T-helper 22 cell (primary cell): ENCODE measurements at regions not wholly inside any gene's neighbourhood (a gene's known extent, or its start where the extent isn't known, plus 50 kb on each side); places are given as distances from the start of the nearest gene placed in this dataset.

Source experiments
- DNase-seq: peaks from one replicate; pipeline ENCODE4 v3.0.0-alpha.2; 2020; ENCODE audit warnings: low read depth

DNA sequence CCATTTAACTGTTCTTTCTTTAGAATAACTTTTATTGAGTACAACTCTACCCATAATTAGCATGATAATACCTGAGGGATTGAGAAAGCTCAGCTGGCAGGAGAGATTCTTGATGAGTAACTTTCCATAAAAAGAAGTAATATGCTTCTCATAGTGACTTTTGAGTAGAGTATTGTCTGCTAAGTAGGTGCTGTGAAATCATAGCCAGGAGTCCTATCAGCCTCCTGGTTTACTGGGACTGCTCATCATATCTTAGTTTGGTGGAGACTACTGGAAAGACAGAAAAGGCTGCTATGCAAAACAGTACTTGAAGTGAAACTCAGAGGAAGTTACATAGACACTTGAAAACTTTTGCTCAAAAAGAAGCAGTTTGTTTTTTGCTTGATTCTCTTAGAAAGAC, 113.3 kb upstream of the ATP2B1 start:
- DNase-seq = no peak

DNA sequence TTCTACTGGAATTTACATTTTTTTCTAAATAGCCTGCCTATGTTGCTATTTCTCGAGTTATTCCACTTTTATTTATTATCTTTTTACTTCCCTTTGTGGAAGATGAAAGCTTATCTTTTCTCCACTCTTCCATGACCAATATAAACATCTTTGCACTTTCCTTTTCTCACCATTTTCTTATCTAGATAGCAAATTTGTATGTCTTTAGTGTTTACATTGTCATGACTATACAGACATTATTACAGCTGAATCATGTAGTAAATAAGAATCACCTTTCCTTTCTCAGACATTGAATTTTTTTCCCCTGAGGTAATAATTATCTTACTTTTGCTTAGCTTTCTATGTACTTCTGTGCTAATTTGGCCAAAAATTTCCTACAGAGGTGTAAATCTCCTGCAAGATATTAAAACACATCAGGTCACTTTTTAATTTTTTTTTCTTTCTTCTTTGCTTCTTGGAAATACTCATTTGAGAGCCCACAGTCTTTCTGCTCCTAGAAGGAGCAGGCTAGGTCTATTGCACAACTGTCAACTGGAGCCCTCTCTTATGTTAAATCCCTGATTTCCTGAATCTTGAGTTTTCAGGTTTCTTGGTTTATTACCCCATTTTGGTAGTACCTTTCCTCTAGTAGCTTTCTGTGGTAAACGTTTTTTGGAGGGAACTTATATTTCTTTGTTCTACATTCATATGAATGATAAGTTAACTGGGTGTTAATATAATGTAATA, 109.0 kb upstream of the ATP2B1 start:
- no peak for DNase-seq

DNA sequence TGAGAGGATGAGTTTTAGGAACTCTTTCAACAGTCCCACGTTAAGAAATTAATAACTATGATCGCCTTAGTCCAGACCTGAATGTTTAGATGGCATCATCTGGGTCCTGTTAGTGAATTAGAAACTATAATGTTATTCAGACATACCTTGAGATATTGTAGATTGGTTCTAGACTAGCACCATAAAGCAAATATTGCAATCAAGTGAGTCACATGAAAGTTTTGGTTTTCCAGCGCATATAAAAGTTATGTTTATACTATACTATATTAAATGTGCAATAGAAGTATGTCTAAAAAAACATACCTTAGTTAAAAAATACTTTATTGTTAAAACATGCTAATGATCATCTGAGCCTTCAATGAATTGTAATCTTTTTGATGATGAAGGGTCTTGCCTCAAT, 106.6 kb upstream of the ATP2B1 start:
- no peak for DNase-seq

DNA sequence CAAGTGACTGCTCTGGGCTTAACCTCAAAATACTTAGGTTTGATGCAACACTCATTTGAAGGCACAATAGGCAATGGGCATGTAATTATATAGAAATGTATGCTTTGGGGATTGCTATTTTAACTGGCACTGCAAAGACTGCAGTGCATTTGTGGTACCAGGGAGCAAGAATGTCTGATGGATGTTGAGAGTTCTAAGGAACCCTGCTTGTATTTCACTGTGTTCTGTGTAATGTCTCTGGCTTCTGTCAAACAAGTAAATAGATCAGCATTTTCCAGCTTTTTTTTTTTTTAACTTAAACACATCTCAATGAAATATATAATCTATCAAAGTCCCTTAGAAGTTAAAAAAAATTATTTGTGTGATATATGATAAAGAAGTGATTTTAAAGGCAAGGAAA, 94.8 kb upstream of the ATP2B1 start:
- DNase-seq = no peak

DNA sequence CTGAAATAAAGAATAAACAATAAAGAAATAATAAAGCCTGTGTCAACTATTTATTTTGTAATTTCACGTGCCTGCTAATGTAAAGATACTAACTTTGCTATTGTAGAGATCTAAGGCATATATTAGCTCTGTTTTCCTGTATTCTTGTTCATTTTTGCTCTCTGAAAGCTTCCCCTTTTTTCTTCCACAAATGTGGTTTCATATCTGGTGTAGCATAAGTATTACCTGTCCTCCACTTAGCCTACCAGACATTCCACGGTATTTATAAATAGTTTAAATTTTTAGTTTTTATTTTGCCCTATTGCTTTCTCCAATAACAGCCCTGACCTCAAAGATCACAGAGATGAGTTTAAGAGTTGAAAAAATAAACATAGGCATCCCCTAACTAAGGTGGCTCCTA, 92.6 kb upstream of the ATP2B1 start:
- no peak for DNase-seq

DNA sequence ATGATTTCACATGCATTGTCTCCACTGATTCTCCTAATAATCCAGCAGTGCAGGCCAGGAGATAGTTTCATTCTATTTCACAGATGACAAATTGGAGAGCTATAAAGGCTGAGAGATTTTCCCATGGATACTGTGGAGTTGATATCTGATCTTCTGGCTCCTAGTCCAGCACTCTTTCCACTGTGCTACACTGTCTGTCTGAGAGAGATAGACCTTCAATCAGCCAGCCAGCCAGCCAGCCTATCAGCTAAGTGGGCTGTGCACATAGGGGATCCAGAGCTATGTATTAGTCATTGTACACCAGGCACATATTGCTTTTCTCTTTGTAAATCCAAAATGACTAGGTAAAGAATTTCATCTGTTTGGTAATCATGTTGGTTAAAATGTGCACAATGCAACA, 91.8 kb upstream of the ATP2B1 start:
- no peak for DNase-seq

DNA sequence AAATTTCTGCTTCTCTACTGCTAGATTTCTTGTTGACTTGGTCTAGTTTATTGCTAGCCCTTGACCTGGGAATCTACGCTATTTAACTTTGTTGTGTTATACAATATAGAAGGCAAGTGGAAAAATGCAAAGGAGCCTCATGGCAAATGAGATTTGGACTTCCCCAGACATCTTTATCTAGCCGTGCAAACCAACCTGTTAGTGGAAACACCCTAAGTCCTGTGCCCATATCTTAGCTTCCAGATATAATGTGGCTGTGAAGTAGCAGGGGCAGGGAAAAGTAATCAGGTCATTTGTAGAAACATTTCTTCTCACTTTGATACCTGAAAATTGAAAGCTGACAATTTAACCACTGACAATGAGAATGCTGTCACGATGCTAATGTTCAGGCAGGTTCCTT, 90.7 kb upstream of the ATP2B1 start:
- no peak for DNase-seq

DNA sequence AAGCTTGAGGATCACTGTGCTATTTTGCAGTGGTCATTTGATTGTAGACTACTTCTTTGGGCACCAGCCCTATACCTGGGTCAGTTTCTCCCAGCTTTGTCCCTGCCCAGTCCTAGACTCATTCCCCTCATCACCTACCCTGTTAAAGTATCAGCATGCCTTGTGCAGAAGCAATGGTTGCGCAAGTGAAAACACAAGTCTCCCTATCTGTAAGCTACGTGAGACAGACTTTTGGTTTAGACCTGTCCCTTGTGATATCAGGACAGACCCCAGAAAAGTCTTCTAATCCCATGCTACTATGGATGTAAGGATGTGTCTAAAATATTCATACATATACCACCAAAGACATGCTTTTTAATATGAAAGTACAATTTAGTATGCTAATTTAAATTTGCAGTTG, 88.8 kb upstream of the ATP2B1 start:
- no peak for DNase-seq

DNA sequence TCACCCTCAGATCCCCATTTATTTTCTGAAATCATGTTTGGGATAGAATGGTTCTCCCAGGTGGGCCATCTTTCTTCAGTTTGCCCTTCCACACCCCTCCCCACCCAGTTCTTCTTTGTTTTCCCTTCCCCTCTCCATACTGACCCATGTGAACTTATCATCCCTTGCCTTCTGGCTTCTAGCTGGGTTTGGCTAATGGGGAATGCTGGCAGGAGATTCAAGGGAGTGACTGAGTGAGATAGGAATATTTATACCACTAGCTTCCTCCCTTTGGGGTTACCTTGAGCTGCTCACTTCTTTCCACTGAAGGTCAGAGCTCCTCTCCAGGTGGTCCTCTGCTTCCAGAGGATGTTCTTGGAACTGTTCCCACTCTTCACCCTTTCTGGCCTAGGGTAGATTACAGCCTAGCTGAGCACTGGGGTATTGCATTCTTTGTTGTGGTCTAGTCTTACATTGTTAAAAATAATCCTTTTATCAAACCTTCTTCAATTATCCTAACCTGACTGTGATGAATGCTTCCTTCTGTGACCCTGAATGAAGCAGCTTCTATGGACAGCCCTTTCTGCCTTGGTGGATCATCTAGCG, 88.3 kb upstream of the ATP2B1 start:
- no peak for DNase-seq

DNA sequence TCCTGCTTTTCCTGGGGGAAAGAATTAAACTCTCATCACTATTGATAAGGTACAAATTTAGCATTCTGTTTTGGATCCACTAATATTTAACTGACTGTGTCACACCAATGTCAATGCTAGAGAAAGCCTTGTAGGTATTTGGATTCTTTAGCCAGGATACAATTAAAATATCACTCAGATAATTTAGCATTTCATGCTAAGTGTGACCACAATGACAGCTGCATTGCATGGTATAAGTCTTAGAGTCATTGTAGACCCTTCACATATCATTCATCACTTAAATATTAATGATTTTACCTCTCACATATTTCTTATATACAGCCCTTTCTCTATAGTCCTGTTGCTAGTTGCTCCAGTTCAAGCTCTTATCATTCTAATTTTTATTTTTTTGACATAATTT, 85.3 kb upstream of the ATP2B1 start:
- DNase-seq = no peak

DNA sequence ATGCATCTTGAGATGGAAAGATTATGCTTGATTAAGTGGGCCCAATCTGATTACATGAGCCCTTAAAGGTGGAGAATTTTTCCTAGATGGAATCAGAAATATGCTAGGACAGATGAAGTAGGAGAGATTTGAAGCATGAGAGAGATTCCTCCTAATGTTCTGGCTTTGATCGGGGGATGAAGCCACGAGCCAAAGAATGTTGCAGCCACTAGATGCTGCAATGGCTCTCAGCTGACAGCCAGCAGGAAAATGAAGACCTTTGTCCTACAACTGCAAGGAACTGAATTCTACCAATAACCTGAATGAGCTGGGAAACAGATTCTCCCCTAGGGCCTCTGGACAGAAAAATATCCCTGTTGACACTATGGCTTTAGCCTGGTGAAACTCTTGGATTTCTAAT, 82.6 kb upstream of the ATP2B1 start:
- DNase-seq = no peak

DNA sequence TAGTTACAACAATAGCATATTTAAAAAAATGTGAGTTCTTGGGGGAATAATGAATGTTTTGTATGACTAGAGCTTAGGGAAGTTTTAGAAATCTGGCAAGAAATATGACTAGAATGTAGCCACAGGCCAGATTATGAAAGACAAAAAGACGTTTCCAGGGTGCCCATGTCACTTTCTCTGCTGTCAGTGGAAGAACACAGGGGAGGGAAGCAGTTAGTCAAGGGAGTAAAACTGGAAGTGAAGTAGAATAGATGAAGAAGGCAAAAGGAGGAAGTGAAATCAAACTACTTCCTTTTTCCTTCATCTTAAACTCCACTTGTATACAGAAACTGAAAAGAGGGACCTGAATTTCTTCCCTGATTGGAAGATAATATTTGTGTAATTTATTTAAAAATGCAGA, 81.2 kb upstream of the ATP2B1 start:
- no peak for DNase-seq

DNA sequence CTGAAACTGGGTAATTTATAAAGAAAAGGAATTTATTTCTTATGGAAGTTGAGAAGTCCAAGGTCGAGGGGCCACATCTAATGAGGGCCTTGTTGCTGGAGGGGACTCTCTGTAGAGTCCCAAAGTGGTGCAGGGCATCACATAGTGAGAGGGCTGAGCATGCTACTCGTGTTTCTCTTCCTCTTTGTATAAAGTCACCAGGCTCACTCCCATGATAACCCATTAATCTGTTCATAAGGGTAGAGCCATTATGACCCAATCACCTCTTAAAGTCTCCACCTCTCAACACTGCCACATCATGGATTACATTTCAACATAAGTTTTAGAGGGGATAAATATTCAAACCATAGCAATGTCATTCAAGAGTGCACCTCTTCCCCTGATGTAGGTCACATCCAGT, 79.1 kb upstream of the ATP2B1 start:
- DNase-seq = no peak

DNA sequence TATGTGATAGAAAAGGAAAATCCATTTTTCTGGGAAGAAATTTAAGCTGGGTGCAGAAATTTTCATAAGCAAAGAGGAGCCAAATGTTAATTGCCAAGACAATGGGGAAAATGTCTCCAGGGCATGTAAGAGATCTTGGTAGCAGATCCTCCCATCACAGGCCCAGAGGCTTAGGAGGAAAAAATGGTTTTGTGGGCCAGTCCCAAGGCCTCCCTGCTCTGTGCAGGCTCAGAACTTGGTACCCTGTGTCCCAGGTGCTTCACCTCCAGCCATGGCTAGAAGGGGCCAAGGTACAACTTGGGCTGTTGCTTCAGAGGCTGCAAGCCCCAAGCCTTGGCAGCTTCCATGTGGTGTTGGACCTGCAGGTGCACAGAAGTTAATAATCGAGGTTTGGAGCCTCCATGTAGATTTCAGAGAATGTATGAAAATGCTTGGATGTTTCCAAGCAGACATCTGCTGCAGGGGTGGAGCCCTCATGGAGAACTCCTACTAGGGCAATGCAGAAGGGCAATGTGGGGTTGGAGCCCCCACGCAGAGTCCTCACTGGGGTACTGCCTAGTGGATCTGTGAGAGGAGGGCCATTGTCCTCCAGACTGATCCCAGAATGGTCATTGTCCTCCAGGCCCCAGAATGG, 77.7 kb upstream of the ATP2B1 start:
- no peak for DNase-seq

DNA sequence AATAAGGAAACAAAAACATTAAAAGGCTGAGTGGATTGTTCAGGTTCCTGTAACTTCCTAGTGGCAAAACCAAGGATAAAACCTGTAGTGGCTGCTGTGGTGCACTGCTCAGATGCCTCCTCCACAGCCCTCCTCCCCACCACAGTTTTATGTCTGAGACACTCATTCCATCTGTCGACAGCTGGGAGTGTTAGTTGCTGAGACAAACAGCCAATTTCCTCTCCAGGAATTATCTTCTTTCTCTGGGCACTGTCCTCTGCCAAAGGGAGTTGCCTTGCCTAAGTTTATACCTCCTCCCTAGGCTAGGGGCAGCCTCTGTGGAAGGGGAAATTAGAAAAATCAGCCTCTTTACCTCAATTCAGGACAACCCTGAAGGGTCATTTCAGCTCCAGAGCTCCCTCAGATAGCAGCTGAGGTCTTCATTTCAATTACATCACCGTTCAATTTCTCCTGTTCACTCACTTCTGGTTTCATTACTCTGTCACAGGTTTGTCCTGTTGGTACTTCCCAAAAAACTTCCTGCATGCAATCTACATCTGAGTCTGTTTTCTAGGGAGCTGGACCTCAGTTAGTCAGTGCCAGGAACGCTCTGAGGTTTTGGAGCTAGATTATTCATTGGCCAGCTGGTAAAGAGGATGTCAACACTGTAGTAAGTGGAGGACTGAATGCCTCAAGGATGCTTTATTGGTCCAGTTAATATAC, 74.9 kb upstream of the ATP2B1 start:
- no peak for DNase-seq

DNA sequence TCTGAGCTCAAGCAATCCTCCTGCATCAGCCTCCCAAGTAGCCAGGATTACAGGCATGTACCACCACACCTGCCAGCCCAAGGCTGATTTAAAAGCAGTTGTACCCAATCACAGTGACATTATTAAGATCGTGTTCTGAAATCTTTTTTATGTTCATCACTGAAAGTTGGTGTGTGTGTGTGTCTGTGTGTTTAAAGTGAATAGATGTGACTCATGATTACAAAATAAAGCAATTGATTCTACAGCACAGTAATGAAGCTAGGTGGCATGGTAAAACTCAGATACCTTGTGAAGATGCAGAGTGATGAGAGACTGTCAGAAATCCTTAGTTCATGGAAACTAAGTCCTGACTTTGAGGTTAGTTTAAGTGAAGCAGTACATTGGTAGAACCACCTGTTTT, 74.2 kb upstream of the ATP2B1 start:
- no peak for DNase-seq

DNA sequence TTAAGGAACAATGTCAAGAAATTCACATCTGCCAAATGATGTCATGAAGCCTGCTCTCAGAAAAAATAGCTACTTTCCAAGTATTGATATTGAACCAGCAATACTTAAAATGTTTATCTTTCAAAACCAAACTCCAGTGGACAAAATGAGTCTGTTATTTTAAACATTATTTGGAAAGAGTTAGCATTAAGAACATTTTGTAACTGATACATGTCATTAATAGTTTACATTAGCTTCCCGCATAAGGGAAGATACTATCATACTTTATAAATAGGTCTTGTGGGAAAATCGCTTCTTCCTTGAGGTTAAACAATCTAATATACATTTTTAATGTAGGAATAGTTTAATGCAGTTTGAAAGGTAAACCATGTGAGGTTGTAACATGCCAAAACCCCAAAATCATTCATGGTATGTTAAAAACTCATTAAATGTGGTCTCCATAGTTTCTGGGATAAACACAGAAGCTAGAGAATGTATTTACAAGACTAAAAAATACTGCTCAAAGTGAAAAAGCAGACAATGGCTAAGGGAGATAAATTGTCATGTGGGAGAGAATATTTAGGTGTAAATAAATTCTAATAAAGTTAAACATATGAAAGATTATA, 73.4 kb upstream of the ATP2B1 start:
- DNase-seq = no peak

DNA sequence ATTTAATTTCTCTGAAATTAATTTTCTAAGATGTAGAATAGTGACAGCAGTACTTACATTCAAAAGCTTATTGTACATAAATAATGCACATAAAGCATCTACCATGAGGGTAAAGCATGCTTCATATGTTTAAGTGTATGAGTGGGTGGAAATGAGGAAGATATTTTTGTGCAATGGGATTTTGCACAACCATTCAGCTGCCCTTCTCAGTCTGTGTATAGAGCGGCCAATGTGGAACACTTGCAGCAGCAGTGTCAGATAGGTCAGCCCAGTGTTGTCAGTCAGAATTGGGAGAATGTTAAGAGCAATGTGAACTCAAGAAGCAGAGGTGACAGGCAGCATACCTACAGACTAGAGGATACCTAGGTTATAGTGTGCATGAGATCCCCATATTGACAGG, 72.5 kb upstream of the ATP2B1 start:
- DNase-seq = no peak

DNA sequence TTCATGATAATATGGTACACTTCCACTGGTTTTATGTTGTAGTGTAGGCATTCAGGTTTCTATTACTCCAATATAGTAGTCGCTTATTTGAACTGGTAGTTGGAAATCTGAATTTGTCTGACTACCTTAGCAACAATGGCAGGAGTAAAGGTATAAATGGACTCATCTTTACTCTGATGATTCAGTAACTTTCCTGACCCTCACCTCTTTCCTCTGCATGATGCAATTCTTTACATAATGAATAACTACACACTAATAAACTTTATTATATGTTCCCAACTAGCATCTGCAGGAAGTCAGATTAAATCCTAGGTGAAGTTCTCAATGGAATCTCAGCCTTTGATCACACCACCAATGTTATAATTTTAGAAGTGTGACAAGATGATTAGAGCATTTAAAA, 70.5 kb upstream of the ATP2B1 start:
- DNase-seq = no peak

DNA sequence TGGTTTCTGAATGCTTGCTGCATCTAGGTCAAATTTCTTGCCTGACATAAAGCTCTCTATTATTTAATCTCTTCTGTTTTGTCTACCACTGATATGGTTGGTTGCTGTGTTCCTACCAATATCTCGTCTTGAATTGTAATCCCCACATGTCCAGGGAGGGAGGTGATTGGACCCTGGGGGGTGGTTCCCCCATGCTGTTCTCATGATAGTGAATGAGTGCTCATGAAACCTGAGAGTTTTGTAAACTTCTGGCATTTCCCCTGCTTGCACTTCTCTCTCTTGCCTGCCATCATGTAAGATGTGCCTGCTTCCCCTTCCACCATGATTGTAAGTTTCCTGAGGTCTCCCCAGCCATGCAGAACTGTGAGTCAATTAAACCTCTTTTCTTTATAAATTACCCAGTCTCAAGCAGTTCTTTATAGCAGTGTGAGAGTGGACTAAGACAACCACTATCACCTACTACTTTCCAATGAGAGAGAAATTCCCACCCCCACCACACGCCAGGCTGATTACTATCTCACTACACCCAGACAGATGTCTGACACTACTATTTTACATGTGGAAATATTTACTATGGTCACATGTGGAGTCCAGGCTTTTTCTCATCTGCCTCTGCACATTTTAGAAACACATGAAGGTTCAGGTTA, 69.2 kb upstream of the ATP2B1 start:
- DNase-seq = no peak

DNA sequence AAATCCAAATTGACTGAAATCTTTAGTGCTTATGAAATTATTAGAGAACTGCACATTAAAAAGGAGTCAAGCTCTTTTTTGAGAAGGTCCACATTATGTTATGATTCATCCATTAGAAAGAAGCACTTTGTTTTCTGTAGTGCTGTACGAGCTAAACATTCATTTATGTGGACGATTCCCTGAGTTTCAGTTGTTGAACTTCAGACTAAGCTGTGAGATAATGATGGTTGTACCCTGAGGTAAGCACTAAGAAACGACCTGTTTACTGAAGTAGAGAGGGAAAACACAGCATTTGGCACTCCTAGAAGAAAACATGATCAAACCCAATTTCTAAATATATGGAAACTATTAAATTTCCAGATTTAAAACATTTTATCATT, 67.3 kb upstream of the ATP2B1 start:
- no peak for DNase-seq
